BLaER1 treated with 17β-estradiol and CSF1 and Interleukin-3, amounts not matched to agents 10 nM and 100 nM (cell line): ENCODE measurements at regions not wholly inside any gene's neighbourhood (a gene's known extent, or its start where the extent isn't known, plus 50 kb on each side); places are given as distances from the start of the nearest gene placed in this dataset.

Source experiments
- H3K27ac ChIP-seq, 11 experiments: shearing (Covaris generic); formaldehyde crosslinking; 2 replicates each; pipeline ENCODE4 v1.8.1; 2022
- H3K27me3 ChIP-seq, 11 experiments: shearing (Covaris generic); formaldehyde crosslinking; 2 replicates each; pipeline ENCODE4 v1.8.1; 2022
- H3K36me3 ChIP-seq, 11 experiments: shearing (Covaris generic); formaldehyde crosslinking; 2 replicates each; pipeline ENCODE4 v1.8.1; 2022
- H3K4me1 ChIP-seq, 10 experiments: shearing (Covaris generic); formaldehyde crosslinking; 2 replicates each; pipeline ENCODE4 v1.8.1; 2022
- H3K4me2 ChIP-seq, 11 experiments: shearing (Covaris generic); formaldehyde crosslinking; 2 replicates each; pipeline ENCODE4 v1.8.1; 2022
- H3K4me3 ChIP-seq, 10 experiments: shearing (Covaris generic); formaldehyde crosslinking; 2 replicates each; pipeline ENCODE4 v1.8.1; 2022
- H3K9ac ChIP-seq, 11 experiments: shearing (Covaris generic); formaldehyde crosslinking; 2 replicates each; pipeline ENCODE4 v1.8.1; 2022
- H3K9me3 ChIP-seq, 11 experiments: shearing (Covaris generic); formaldehyde crosslinking; replicated peaks in 1 of 11; 2 replicates each; pipeline ENCODE4 v1.8.1; 2022
- H4K20me1 ChIP-seq, 11 experiments: shearing (Covaris generic); formaldehyde crosslinking; 2 replicates each; pipeline ENCODE4 v1.8.1; 2022
- Cebpa-rat ChIP-seq, 11 experiments: shearing (Covaris generic); IDR thresholded peaks; 2 replicates each; pipeline ENCODE4 v1.8.1; 2022

DNA sequence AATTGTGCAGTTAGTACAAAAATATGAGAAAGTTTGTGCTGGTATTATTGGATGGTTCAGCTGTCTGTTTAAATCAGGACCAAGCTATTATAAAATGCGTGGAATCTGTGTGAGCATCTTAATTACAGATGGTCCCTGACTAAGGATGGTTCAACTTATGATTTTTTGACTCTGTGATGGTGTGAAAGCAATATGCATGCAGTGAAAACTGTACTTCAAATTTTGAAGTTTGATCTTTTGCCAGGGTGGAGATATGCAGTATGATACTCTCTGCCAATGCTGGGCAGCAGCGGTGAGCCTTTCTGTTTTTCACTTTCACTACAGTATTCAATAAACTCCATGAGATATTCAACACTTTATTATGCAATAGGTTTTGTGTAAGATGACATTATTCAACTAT, 189.3 kb downstream of the CHST1 start:
- Histone ChIP-seq H3K27me3 (no peaks in the 10 kb centered on the region), H3K27ac (no peak overlapping the region), H3K9ac (no peak overlapping the region), H3K36me3 (no peaks in the 10 kb centered on the region), H4K20me1 (no peaks in the 10 kb centered on the region), H3K4me2 (no peak overlapping the region), H3K4me1 (no peaks in the 10 kb centered on the region), H3K9me3 (no peaks in the 10 kb centered on the region), H3K4me3 (no peak overlapping the region)
- no peak for TF ChIP-seq Cebpa-rat (IDR thresholded peaks at IDR 0.05)

DNA sequence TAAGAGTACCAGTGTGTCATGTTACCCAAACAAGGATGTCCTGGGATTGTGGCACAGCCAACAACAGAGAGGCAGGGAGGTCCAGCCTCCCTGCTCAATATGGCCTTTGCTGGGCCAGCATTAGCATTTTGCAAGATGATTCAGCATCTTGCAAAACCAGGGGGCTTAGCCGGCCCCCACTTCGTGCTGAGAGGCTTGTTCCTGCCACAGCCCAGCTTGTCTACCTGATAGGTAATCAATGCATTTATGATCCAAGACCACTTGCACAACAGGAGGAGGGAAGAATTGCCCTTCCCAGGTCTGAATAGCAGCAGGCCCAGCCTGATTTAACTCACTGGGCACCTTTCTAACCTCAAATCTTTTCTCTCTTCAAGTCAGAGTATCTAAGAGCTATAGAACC, 189.0 kb upstream of the SYT13 start:
- Histone ChIP-seq H3K4me2 (no peak overlapping the region), H3K4me3 (no peak overlapping the region), H3K4me1 (peaks cover 0 to 6% (median 0%) of the 10 kb centered on the region in 10 experiments; a peak in 1 of 20 replicates), H3K27me3 (no peaks in the 10 kb centered on the region), H4K20me1 (no peaks in the 10 kb centered on the region), H3K9me3 (no peaks in the 10 kb centered on the region), H3K27ac (no peak overlapping the region), H3K36me3 (no peaks in the 10 kb centered on the region), H3K9ac (no peak overlapping the region)
- no peak for TF ChIP-seq Cebpa-rat (IDR thresholded peaks at IDR 0.05)

DNA sequence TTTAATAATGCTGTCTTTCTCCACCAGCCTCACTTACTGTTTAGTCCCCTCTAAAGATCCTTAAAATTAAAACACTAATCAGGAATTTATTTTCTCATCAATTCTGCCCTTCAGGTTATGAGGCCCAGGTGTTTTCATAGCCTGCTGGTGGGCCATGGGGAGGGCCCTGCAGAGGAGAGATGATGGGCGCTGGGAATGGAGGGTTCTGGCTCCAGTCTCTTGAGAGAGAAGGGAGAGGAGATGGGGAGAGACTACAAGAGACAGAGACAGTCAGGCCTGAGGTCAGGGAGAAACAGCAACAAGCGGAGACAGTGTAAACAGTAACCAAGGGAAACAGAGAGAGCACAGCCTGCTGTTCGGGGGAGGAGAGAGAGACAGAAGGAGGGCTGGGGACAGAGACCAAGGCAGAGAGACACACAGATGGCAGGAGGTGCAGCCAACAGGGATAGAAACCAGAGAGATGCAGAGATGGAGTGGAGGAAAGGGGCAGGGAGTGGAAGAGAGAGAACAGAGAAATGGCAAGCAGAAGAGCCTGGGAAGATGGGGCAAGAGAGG, 187.3 kb upstream of the SYT13 start:
- no peak for TF ChIP-seq Cebpa-rat (IDR thresholded peaks at IDR 0.05)
- H3K4me1 ChIP-seq = peaks cover 0 to 7% (median 0%) of the 10 kb centered on the region in 10 experiments; a peak in 1 of 20 replicates
- no peak overlapping the region for H3K4me3 ChIP-seq
- no peak overlapping the region for H3K9ac ChIP-seq
- no peak overlapping the region for H3K27ac ChIP-seq
- no peak overlapping the region for H3K4me2 ChIP-seq
- H4K20me1 ChIP-seq = no peaks in the 10 kb centered on the region
- H3K9me3 ChIP-seq = no peaks in the 10 kb centered on the region
- no peaks in the 10 kb centered on the region for H3K36me3 ChIP-seq
- no peaks in the 10 kb centered on the region for H3K27me3 ChIP-seq

DNA sequence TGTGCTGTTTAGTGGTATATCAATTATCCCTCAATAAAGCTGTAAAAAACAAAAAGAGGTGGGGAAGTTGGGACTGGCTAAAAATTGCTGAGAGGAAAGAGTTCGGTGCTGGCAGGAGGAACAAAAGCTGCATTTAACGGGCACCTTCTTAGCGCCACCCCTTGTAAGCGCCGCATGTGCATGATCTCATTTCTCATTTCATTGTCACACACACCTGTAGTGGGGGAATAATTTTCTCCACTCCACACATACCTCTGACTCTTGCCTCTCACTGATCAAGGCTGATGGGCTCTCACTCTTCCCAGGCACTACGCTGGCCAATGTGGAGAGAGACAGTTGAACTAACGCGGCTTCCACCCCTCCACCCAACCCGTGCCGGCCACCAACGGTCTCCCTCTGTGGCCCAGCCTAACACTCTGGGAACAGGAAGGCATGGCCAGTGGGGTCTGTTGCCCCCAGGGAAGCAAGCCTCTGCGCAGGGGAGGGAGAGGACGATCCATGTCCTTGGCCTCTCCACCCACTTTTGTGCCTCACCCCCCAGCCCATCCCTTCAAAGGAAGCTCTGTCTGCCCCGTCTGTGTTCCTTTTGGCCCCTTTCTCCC, 186.7 kb upstream of the SYT13 start:
- no peak overlapping the region for H3K9ac ChIP-seq
- H3K27me3 ChIP-seq = no peaks in the 10 kb centered on the region
- H4K20me1 ChIP-seq = no peaks in the 10 kb centered on the region
- no peaks in the 10 kb centered on the region for H3K36me3 ChIP-seq
- no peaks in the 10 kb centered on the region for H3K9me3 ChIP-seq
- no peak overlapping the region for H3K4me3 ChIP-seq
- TF ChIP-seq Cebpa-rat (IDR thresholded peaks at IDR 0.05) = no peak
- no peak overlapping the region for H3K27ac ChIP-seq
- H3K4me2 ChIP-seq = no peak overlapping the region
- H3K4me1 ChIP-seq = peaks cover 0 to 7% (median 0%) of the 10 kb centered on the region in 10 experiments; a peak in 1 of 20 replicates

DNA sequence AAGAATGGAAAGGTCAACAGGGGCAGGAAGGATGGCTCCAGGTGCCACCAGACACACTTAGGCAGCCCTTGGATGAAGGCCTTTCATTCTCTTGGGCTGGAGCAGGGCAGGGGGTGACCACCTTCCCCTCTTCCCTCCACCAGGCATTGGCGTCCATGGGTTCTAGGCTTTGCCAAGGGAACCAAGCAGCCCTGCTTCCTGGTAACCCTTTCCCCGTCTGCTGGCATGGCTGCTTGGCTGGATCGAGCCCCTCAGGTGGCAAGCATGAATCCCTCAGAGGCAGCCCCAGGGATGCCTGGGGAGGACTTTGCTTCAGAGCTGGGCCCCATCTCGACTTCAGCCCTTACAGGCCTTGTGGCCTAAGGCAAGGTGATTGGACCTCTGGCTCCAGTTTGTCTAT, 185.1 kb upstream of the SYT13 start:
- Histone ChIP-seq H3K4me3 (no peak overlapping the region), H3K27ac (no peak overlapping the region), H3K4me2 (no peak overlapping the region), H3K9ac (no peak overlapping the region), H3K9me3 (no peaks in the 10 kb centered on the region), H3K36me3 (no peaks in the 10 kb centered on the region), H3K4me1 (peaks cover 0 to 7% (median 0%) of the 10 kb centered on the region in 10 experiments; a peak in 1 of 20 replicates), H3K27me3 (no peaks in the 10 kb centered on the region), H4K20me1 (no peaks in the 10 kb centered on the region)
- TF ChIP-seq Cebpa-rat (IDR thresholded peaks at IDR 0.05) = no peak

DNA sequence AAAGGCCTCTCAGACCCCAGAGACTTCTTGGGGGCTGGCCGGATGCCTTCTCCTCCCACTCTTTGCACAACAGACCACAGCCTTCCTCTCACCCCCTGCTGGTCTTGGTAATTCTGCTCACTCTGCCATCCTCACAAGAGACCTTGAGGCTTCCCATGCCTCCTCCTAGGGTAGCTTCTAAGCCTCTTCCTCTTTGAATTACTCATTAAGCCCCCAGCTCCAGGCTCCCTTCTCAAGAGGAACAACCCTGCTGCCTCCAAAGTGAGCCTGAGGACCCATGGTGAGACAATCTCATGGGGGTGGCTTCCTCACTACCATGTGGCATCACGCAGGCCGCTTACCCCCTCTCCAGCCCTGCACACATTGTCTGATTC, 184.6 kb upstream of the SYT13 start:
- peaks cover 0 to 7% (median 0%) of the 10 kb centered on the region in 10 experiments; a peak in 1 of 20 replicates for H3K4me1 ChIP-seq
- H3K27me3 ChIP-seq = no peaks in the 10 kb centered on the region
- H3K36me3 ChIP-seq = no peaks in the 10 kb centered on the region
- no peak for TF ChIP-seq Cebpa-rat (IDR thresholded peaks at IDR 0.05)
- H3K9me3 ChIP-seq = no peaks in the 10 kb centered on the region
- no peak overlapping the region for H3K9ac ChIP-seq
- no peak overlapping the region for H3K4me3 ChIP-seq
- no peak overlapping the region for H3K27ac ChIP-seq
- no peak overlapping the region; a peak in 1 of 22 replicates for H3K4me2 ChIP-seq
- H4K20me1 ChIP-seq = no peaks in the 10 kb centered on the region

DNA sequence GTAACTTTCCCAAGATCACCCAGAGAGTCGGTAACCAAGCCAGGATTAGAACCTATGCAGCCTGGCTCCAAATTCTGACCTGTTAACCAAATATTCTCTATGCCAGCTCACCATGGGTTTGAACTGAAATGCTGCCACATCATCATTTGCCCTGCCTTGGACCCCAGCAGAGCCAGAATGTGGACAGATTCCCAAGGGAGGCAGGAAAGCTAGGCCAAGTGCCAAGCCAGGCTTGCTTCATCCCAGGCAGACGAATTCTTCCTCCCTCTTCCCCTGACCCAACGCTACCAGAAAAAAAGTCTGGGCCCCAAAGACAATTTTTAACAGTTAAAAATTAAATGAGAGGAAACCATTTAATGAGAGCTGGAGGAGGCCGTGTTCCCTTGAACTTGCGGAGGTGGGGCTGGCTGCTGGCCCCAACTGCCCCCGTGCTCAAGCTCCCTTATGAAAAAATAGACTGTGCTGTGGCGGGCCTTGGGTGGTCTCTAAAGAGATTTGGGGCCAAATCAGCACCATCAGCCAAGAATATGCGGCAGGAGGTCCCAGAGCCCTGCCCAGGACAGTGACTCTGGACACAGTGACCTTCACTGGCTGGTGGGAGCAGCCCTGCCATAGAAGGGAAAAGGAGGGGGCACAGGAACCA, 184.1 kb upstream of the SYT13 start:
- H3K27ac ChIP-seq = no peak overlapping the region
- H3K36me3 ChIP-seq = no peaks in the 10 kb centered on the region
- H3K9me3 ChIP-seq = no peaks in the 10 kb centered on the region
- H3K4me2 ChIP-seq = no peak overlapping the region; a peak in 1 of 22 replicates
- TF ChIP-seq Cebpa-rat (IDR thresholded peaks at IDR 0.05) = no peak
- H4K20me1 ChIP-seq = no peaks in the 10 kb centered on the region
- no peaks in the 10 kb centered on the region for H3K27me3 ChIP-seq
- H3K4me1 ChIP-seq = peaks cover 0 to 7% (median 0%) of the 10 kb centered on the region in 10 experiments; a peak in 1 of 20 replicates
- no peak overlapping the region for H3K9ac ChIP-seq
- H3K4me3 ChIP-seq = no peak overlapping the region

DNA sequence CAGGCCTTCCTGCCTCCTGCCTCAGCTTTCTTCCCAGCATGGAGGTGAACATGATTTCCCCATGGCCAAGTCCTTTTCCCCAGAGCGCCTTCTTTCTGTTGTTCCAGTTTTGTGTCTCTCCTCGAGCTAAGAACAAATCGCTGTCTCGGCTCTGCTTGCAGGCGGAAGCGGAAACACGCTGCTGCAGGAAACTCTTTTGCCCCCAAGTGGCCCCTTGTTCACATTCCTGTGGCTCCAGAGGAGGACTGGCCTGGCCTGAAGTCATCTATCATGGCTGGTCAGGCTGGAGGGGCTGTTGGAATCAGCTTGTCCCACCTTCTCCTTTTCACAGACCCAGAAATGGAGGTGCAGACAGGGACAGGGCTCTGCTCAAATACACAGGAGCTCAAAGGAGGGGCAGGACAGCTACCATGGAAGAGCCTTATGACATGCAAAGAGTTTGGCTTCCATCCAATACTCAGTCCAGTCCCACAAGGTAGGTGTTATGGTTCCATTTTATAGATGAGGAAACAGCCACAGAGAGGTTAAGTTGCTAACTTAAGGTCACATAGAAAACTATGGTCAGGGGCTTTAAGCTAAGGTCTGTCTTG, 182.2 kb upstream of the SYT13 start:
- H3K4me2 ChIP-seq = no peak overlapping the region
- H4K20me1 ChIP-seq = no peaks in the 10 kb centered on the region
- H3K4me3 ChIP-seq = no peak overlapping the region
- no peaks in the 10 kb centered on the region for H3K9me3 ChIP-seq
- H3K9ac ChIP-seq = no peak overlapping the region
- H3K27me3 ChIP-seq = no peaks in the 10 kb centered on the region
- H3K4me1 ChIP-seq = peaks cover 0 to 7% (median 0%) of the 10 kb centered on the region in 10 experiments; a peak in 1 of 20 replicates
- no peaks in the 10 kb centered on the region for H3K36me3 ChIP-seq
- TF ChIP-seq Cebpa-rat (IDR thresholded peaks at IDR 0.05) = no peak
- no peak overlapping the region for H3K27ac ChIP-seq

DNA sequence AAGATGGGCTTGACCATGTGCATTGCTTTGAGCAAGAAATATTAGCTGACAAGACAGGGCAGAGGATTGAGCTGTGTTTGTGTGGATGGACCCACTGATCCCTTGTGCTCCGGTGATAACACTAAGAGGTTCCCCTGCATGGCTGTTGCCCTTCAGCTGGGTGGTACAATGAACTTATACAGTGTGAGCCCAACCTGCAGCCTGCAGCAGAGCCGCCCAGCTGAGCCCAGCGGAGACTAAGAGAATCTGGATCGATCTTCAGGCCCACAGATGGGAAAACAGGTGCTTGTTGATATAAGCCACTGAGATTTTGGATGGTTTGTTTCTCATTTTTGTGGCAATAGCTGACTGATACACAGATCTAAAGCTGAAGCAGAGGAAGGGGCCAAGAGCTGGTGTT, 177.4 kb upstream of the SYT13 start:
- H3K9ac ChIP-seq = no peak overlapping the region
- H3K36me3 ChIP-seq = no peaks in the 10 kb centered on the region
- H3K27me3 ChIP-seq = no peaks in the 10 kb centered on the region
- no peak overlapping the region for H3K27ac ChIP-seq
- no peak for TF ChIP-seq Cebpa-rat (IDR thresholded peaks at IDR 0.05)
- H3K9me3 ChIP-seq = no peaks in the 10 kb centered on the region
- no peak overlapping the region for H3K4me2 ChIP-seq
- peaks cover 0 to 14% (median 9%) of the 10 kb centered on the region in 10 experiments; a peak in 15 of 20 replicates for H3K4me1 ChIP-seq
- no peak overlapping the region for H3K4me3 ChIP-seq
- H4K20me1 ChIP-seq = 0 out of 22 replicates have a peak, but pooled peaks cover 0 to 5% (median 0%) of the 10 kb centered on the region in 11 experiments
